Naive B cell (primary cell): ENCODE measurements at regions not wholly inside any gene's neighbourhood (a gene's known extent, or its start where the extent isn't known, plus 50 kb on each side); places are given as distances from the start of the nearest gene placed in this dataset.

Source experiments
- ATAC-seq, 2 donors: fragments of 150-1000 bp; cut with Tn5 transposase; 2 replicates each; pipeline ENCODE4 v1.10.0; 2021; ENCODE audit warnings: low read depth in 2 of 2, mild to moderate bottlenecking in 2 of 2, moderate library complexity in 2 of 2
- DNase-seq: peaks from one replicate; pipeline ENCODE4 v3.0.0; 2022
- H3K27ac Mint-ChIP-seq, 6 donors: one replicate each; pipeline ENCODE4 v1.8.0; 2020 to 2022; ENCODE audit warnings: mild to moderate bottlenecking in 6 of 6, mixed read lengths in 6 of 6, moderate library complexity in 5 of 6, inconsistent platforms in 2 of 6
- H3K27me3 Mint-ChIP-seq, 3 donors: one replicate each; pipeline ENCODE4 v1.8.0; 2021 to 2022; ENCODE audit warnings: mixed read lengths in 3 of 3, mild to moderate bottlenecking in 1 of 3
- H3K36me3 Mint-ChIP-seq, 2 donors: one replicate each; pipeline ENCODE4 v1.8.0; 2020 to 2022; ENCODE audit warnings: mixed read lengths in 2 of 2, inconsistent platforms in 1 of 2, mild to moderate bottlenecking in 1 of 2
- H3K4me1 Mint-ChIP-seq, 3 donors: one replicate each; pipeline ENCODE4 v1.8.0; 2020 to 2022; ENCODE audit warnings: mixed read lengths in 3 of 3, inconsistent platforms in 1 of 3, mild to moderate bottlenecking in 1 of 3, moderate library complexity in 1 of 3
- H3K4me3 Mint-ChIP-seq, 8 donors: one replicate each; pipeline ENCODE4 v1.8.0; 2020 to 2022; ENCODE audit warnings: mild to moderate bottlenecking in 8 of 8, mixed read lengths in 8 of 8, moderate library complexity in 8 of 8, inconsistent platforms in 2 of 8
- H3K9me3 Mint-ChIP-seq, 7 donors: one replicate each; pipeline ENCODE4 v1.8.0; 2020 to 2022; ENCODE audit warnings: mixed read lengths in 7 of 7, mild to moderate bottlenecking in 5 of 7, inconsistent platforms in 2 of 7, moderate library complexity in 1 of 7

- Mint-ChIP-seq H3K27me3 (peaks cover 5 to 16% (median 7%) of the 10 kb centered on the region in 3 donors), H3K9me3 (peaks cover 0 to 4% (median 0%) of the 10 kb centered on the region in 7 donors), H3K36me3 (peaks cover 0 to 6% of the 10 kb centered on the region in 2 donors), H3K4me3 (no peak overlapping the region), H3K27ac (peak overlapping the region in 2 of 6 donors; percentile 3 to 84), H3K4me1 (peaks cover 3% of the 10 kb centered on the region in 3 donors)
- ATAC-seq = no peak
- no peak for DNase-seq
Observed at GRCh38 chr9:107943901-107944300, 454.3 kb upstream of the KLF4 start.

- no peak overlapping the region for H3K27ac Mint-ChIP-seq
- H3K4me1 Mint-ChIP-seq = peaks cover 3 to 7% (median 4%) of the 10 kb centered on the region in 3 donors
- peaks cover 0 to 4% (median 0%) of the 10 kb centered on the region in 7 donors for H3K9me3 Mint-ChIP-seq
- H3K4me3 Mint-ChIP-seq = no peak overlapping the region
- ATAC-seq = peak in 1 of 2 donors; percentile 34
- H3K27me3 Mint-ChIP-seq = peaks cover 5 to 19% (median 8%) of the 10 kb centered on the region in 3 donors
- H3K36me3 Mint-ChIP-seq = peaks cover 0 to 6% of the 10 kb centered on the region in 2 donors
- no peak for DNase-seq
Observed at GRCh38 chr9:107942856-107943255, 453.3 kb upstream of the KLF4 start.

- Mint-ChIP-seq H3K9me3 (peaks cover 0 to 4% (median 0%) of the 10 kb centered on the region in 7 donors), H3K4me3 (no peak overlapping the region), H3K27ac (no peak overlapping the region), H3K27me3 (peaks cover 5 to 19% (median 8%) of the 10 kb centered on the region in 3 donors), H3K36me3 (peaks cover 0 to 6% of the 10 kb centered on the region in 2 donors), H3K4me1 (peaks cover 3 to 7% (median 4%) of the 10 kb centered on the region in 3 donors)
- ATAC-seq = no peak
- no peak for DNase-seq
Observed at GRCh38 chr9:107942291-107942690, 452.7 kb upstream of the KLF4 start.

- ATAC-seq = no peak
- peaks cover 0 to 4% (median under 1%) of the 10 kb centered on the region in 7 donors for H3K9me3 Mint-ChIP-seq
- H3K4me1 Mint-ChIP-seq = peaks cover 3 to 7% (median 4%) of the 10 kb centered on the region in 3 donors
- H3K27ac Mint-ChIP-seq = peak overlapping the region in 2 of 6 donors; percentile 36 to 78
- H3K36me3 Mint-ChIP-seq = peaks cover 0 to 6% of the 10 kb centered on the region in 2 donors
- no peak for DNase-seq
- H3K4me3 Mint-ChIP-seq = no peak overlapping the region
- peaks cover 8 to 19% (median 17%) of the 10 kb centered on the region in 3 donors for H3K27me3 Mint-ChIP-seq
Observed at GRCh38 chr9:107940616-107941595, 451.3 kb upstream of the KLF4 start.

GRCh38 chr9:107938801-107939386 is 449.3 kb upstream of the KLF4 start:
- Mint-ChIP-seq H3K27me3 (peaks cover 8 to 31% (median 25%) of the 10 kb centered on the region in 3 donors), H3K4me3 (peak overlapping the region in 1 of 8 donors; percentile 32), H3K36me3 (peaks cover 0 to 6% of the 10 kb centered on the region in 2 donors), H3K4me1 (peaks cover 3 to 7% (median 4%) of the 10 kb centered on the region in 3 donors), H3K9me3 (peaks cover 0 to 9% (median 2%) of the 10 kb centered on the region in 7 donors), H3K27ac (peak overlapping the region in 2 of 6 donors; percentile 9 to 22)
- ATAC-seq (no peak), DNase-seq (no peak)

GRCh38 chr9:107935931-107936330 is 446.4 kb upstream of the KLF4 start:
- ATAC-seq (no peak), DNase-seq (no peak)
- peaks cover 0 to 6% of the 10 kb centered on the region in 2 donors for H3K36me3 Mint-ChIP-seq
- H3K9me3 Mint-ChIP-seq = peaks cover 0 to 4% (median 0%) of the 10 kb centered on the region in 7 donors
- H3K4me1 Mint-ChIP-seq = peaks cover 3 to 7% (median 4%) of the 10 kb centered on the region in 3 donors
- no peak overlapping the region for H3K27ac Mint-ChIP-seq
- no peak overlapping the region for H3K4me3 Mint-ChIP-seq
- peaks cover 4 to 24% (median 22%) of the 10 kb centered on the region in 3 donors for H3K27me3 Mint-ChIP-seq

GRCh38 chr9:107933516-107933915 is 443.9 kb upstream of the KLF4 start:
- ATAC-seq (no peak), DNase-seq (no peak)
- no peak overlapping the region for H3K4me3 Mint-ChIP-seq
- no peaks in the 10 kb centered on the region for H3K36me3 Mint-ChIP-seq
- H3K27me3 Mint-ChIP-seq = peaks cover 0 to 22% (median 11%) of the 10 kb centered on the region in 3 donors
- peaks cover 0 to 8% (median 7%) of the 10 kb centered on the region in 3 donors for H3K4me1 Mint-ChIP-seq
- H3K27ac Mint-ChIP-seq = no peak overlapping the region
- peaks cover 0 to 4% (median 0%) of the 10 kb centered on the region in 7 donors for H3K9me3 Mint-ChIP-seq

GRCh38 chr9:107933097-107933496 is 443.5 kb upstream of the KLF4 start:
- no peak overlapping the region for H3K27ac Mint-ChIP-seq
- DNase-seq (no peak), ATAC-seq (no peak)
- peaks cover 0 to 22% (median 11%) of the 10 kb centered on the region in 3 donors for H3K27me3 Mint-ChIP-seq
- peaks cover 0 to 8% (median 7%) of the 10 kb centered on the region in 3 donors for H3K4me1 Mint-ChIP-seq
- H3K36me3 Mint-ChIP-seq = no peaks in the 10 kb centered on the region
- peaks cover 0 to 4% (median 0%) of the 10 kb centered on the region in 7 donors for H3K9me3 Mint-ChIP-seq
- H3K4me3 Mint-ChIP-seq = no peak overlapping the region

- no peak for ATAC-seq
- H3K4me1 Mint-ChIP-seq = peaks cover 0 to 8% (median 7%) of the 10 kb centered on the region in 3 donors
- peaks cover 0 to 4% (median 0%) of the 10 kb centered on the region in 7 donors for H3K9me3 Mint-ChIP-seq
- no peak overlapping the region for H3K27ac Mint-ChIP-seq
- no peak for DNase-seq
- H3K27me3 Mint-ChIP-seq = peaks cover 0 to 22% (median 11%) of the 10 kb centered on the region in 3 donors
- H3K36me3 Mint-ChIP-seq = no peaks in the 10 kb centered on the region
- H3K4me3 Mint-ChIP-seq = no peak overlapping the region
Observed at GRCh38 chr9:107932601-107933000, 443.0 kb upstream of the KLF4 start.

- Mint-ChIP-seq H3K4me3 (no peak overlapping the region), H3K4me1 (peaks cover 0 to 8% (median 7%) of the 10 kb centered on the region in 3 donors), H3K27me3 (peaks cover 0 to 21% (median 11%) of the 10 kb centered on the region in 3 donors), H3K9me3 (peaks cover 0 to 4% (median 0%) of the 10 kb centered on the region in 7 donors), H3K27ac (no peak overlapping the region), H3K36me3 (no peaks in the 10 kb centered on the region)
- ATAC-seq (no peak), DNase-seq (no peak)
Observed at GRCh38 chr9:107932046-107932445, 442.5 kb upstream of the KLF4 start.

GRCh38 chr9:107931071-107931715 is 441.6 kb upstream of the KLF4 start:
- H3K4me3 Mint-ChIP-seq = no peak overlapping the region
- H3K27ac Mint-ChIP-seq = no peak overlapping the region
- no peak for DNase-seq

GRCh38 chr9:107929443-107929842 is 439.9 kb upstream of the KLF4 start:
- ATAC-seq = no peak

More at GRCh38 chr9:107931071-107931715, 441.6 kb upstream of the KLF4 start:
- peaks cover 0 to 8% (median 7%) of the 10 kb centered on the region in 3 donors for H3K4me1 Mint-ChIP-seq
- no peak for ATAC-seq
- no peaks in the 10 kb centered on the region for H3K36me3 Mint-ChIP-seq
- peaks cover 0 to 12% (median 11%) of the 10 kb centered on the region in 3 donors for H3K27me3 Mint-ChIP-seq
- peaks cover 0 to 4% (median 0%) of the 10 kb centered on the region in 7 donors for H3K9me3 Mint-ChIP-seq

More at GRCh38 chr9:107929443-107929842, 439.9 kb upstream of the KLF4 start:
- Mint-ChIP-seq H3K4me1 (peaks cover 0 to 8% (median 7%) of the 10 kb centered on the region in 3 donors), H3K27me3 (peaks cover 0 to 4% (median 0%) of the 10 kb centered on the region in 3 donors), H3K9me3 (peaks cover 0 to 7% (median 0%) of the 10 kb centered on the region in 7 donors), H3K4me3 (no peak overlapping the region), H3K36me3 (no peaks in the 10 kb centered on the region), H3K27ac (no peak overlapping the region)
- no peak for DNase-seq
